22Rv1 (cell line): ENCODE measurements at regions not wholly inside any gene's neighbourhood (a gene's known extent, or its start where the extent isn't known, plus 50 kb on each side); places are given as distances from the start of the nearest gene placed in this dataset.

ENCODE experiments used
- CTCF ChIP-seq: fragments of 450-650 bp; IDR thresholded peaks from 2 replicates; pipeline ENCODE4 v1.5.1; 2017; ENCODE audit warnings: mild to moderate bottlenecking
- ZFX ChIP-seq: fragments of 450-650 bp; IDR thresholded peaks from 2 replicates; pipeline ENCODE4 v1.6.1; 2017; ENCODE audit warnings: antibody characterized with exemption, borderline replicate concordance

- TF ChIP-seq CTCF (no peak), ZFX (no peak)
Measured at GRCh38 chr6:155599160-155599559, 143.5 kb upstream of the NOX3 start.
